Neural cell (in vitro differentiated cells): ENCODE measurements at regions not wholly inside any gene's neighbourhood (a gene's known extent, or its start where the extent isn't known, plus 50 kb on each side); places are given as distances from the start of the nearest gene placed in this dataset.

Experiments used
- CTCF ChIP-seq: fragments of 450-650 bp; IDR thresholded peaks from 2 replicates; pipeline ENCODE4 v1.5.1; 2014; ENCODE audit warnings: antibody characterized with exemption, mild to moderate bottlenecking, moderate library complexity; ENCODE audit not compliant: poor library complexity, severe bottlenecking
- EP300 ChIP-seq: fragments of 450-650 bp; conservative IDR thresholded peaks from 2 replicates; pipeline ENCODE4 v1.6.1; 2014; ENCODE audit warnings: antibody characterized with exemption, mild to moderate bottlenecking, moderate library complexity; ENCODE audit not compliant: poor library complexity, severe bottlenecking
- EZH2 ChIP-seq: fragments of 200-600, 300-800 bp; shearing (Covaris generic), sonication (generic); IDR thresholded peaks from 2 replicates; pipeline ENCODE4 v1.6.1; 2014; ENCODE audit warnings: antibody characterized with exemption, low read length, borderline replicate concordance, mild to moderate bottlenecking; ENCODE audit not compliant: insufficient read depth, poor library complexity, severe bottlenecking
- POLR2AphosphoS5 ChIP-seq: IDR thresholded peaks from 2 replicates; pipeline ENCODE4 v1.6.1; 2012
- RAD21 ChIP-seq: fragments of 450-650 bp; conservative IDR thresholded peaks from 2 replicates; pipeline ENCODE4 v1.6.1; 2014; ENCODE audit warnings: antibody characterized with exemption, mild to moderate bottlenecking, moderate library complexity
- SMC3 ChIP-seq: fragments of 450-650 bp; conservative IDR thresholded peaks from 2 replicates; pipeline ENCODE4 v1.6.1; 2014; ENCODE audit warnings: antibody characterized with exemption, mild to moderate bottlenecking, moderate library complexity; ENCODE audit not compliant: poor library complexity
- TF ChIP-seq, protein P1 (sequence below): IDR thresholded peaks from 2 replicates; pipeline ENCODE4 v1.6.1; 2012; ENCODE audit warnings: borderline replicate concordance

- TF ChIP-seq EZH2 (no peak), CTCF (no peak), SMC3 (no peak), EP300 (no peak), POLR2AphosphoS5 (no peak), RAD21 (no peak)
- TF ChIP-seq, protein P1, sequence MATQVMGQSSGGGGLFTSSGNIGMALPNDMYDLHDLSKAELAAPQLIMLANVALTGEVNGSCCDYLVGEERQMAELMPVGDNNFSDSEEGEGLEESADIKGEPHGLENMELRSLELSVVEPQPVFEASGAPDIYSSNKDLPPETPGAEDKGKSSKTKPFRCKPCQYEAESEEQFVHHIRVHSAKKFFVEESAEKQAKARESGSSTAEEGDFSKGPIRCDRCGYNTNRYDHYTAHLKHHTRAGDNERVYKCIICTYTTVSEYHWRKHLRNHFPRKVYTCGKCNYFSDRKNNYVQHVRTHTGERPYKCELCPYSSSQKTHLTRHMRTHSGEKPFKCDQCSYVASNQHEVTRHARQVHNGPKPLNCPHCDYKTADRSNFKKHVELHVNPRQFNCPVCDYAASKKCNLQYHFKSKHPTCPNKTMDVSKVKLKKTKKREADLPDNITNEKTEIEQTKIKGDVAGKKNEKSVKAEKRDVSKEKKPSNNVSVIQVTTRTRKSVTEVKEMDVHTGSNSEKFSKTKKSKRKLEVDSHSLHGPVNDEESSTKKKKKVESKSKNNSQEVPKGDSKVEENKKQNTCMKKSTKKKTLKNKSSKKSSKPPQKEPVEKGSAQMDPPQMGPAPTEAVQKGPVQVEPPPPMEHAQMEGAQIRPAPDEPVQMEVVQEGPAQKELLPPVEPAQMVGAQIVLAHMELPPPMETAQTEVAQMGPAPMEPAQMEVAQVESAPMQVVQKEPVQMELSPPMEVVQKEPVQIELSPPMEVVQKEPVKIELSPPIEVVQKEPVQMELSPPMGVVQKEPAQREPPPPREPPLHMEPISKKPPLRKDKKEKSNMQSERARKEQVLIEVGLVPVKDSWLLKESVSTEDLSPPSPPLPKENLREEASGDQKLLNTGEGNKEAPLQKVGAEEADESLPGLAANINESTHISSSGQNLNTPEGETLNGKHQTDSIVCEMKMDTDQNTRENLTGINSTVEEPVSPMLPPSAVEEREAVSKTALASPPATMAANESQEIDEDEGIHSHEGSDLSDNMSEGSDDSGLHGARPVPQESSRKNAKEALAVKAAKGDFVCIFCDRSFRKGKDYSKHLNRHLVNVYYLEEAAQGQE, result no peak
Observed at GRCh38 chr6:151674578-151674977, 132.9 kb upstream of the ESR1 start.
